ENCODE measurements at regions not wholly inside any gene's neighbourhood (a gene's known extent, or its start where the extent isn't known, plus 50 kb on each side); places are given as distances from the start of the nearest gene placed in this dataset.
A peak's percentile ranks its signal among the peaks of the same experiment; 100 is the strongest.
"Not testable (repeated sequence)": the region's sequence is repeated elsewhere in the genome, so short reads cannot be mapped to it uniquely, and the experiment has no call there.

GRCh38 chr11:134944986-134945385 lies 532.9 kb upstream of the B3GAT1 start:
- DNase-seq (ENCODE audit: low read depth) = no peak

- peak; percentile 9 for DNase-seq (ENCODE audit: low read depth)
Observed at GRCh38 chr11:134944131-134944530, 532.1 kb upstream of the B3GAT1 start.

GRCh38 chr11:134943544-134943943 lies 531.5 kb upstream of the B3GAT1 start:
- no peak for DNase-seq (ENCODE audit: low read depth)

GRCh38 chr11:134942681-134943080 lies 530.6 kb upstream of the B3GAT1 start:
- peak; percentile 59 for DNase-seq (ENCODE audit: low read depth)

GRCh38 chr11:134941936-134942600 lies 530.0 kb upstream of the B3GAT1 start:
- DNase-seq (ENCODE audit: low read depth) = peak; percentile 52

GRCh38 chr11:134941326-134941725 lies 529.3 kb upstream of the B3GAT1 start:
- no peak for DNase-seq (ENCODE audit: low read depth)

GRCh38 chr11:134940441-134941126 lies 528.5 kb upstream of the B3GAT1 start:
- no peak for DNase-seq (ENCODE audit: low read depth)

GRCh38 chr11:134939905-134940304 lies 527.9 kb upstream of the B3GAT1 start:
- peak; percentile 9 for DNase-seq (ENCODE audit: low read depth)

- no peak for DNase-seq (ENCODE audit: low read depth)
Observed at GRCh38 chr11:134939031-134939430, 527.0 kb upstream of the B3GAT1 start.

GRCh38 chr11:134938212-134938611 lies 526.2 kb upstream of the B3GAT1 start:
- no peak for DNase-seq (ENCODE audit: low read depth)

- DNase-seq (ENCODE audit: low read depth) = not testable (repeated sequence)
Observed at GRCh38 chr11:134937193-134937592, 525.2 kb upstream of the B3GAT1 start.

GRCh38 chr11:134932761-134933160 lies 520.7 kb upstream of the B3GAT1 start:
- no peak for DNase-seq (ENCODE audit: low read depth)

GRCh38 chr11:134925432-134925831 lies 513.4 kb upstream of the B3GAT1 start:
- DNase-seq (ENCODE audit: low read depth) = no peak

- DNase-seq (ENCODE audit: low read depth) = no peak
Observed at GRCh38 chr11:134923441-134923840, 511.4 kb upstream of the B3GAT1 start.

GRCh38 chr11:134921938-134922337 lies 509.9 kb upstream of the B3GAT1 start:
- no peak for DNase-seq (ENCODE audit: low read depth)

- DNase-seq (ENCODE audit: low read depth) = no peak
Observed at GRCh38 chr11:134920851-134921608, 509.0 kb upstream of the B3GAT1 start.

GRCh38 chr11:134916421-134917213 lies 504.6 kb upstream of the B3GAT1 start:
- DNase-seq (ENCODE audit: low read depth) = no peak

GRCh38 chr11:134915881-134916280 lies 503.8 kb upstream of the B3GAT1 start:
- DNase-seq (ENCODE audit: low read depth) = no peak

GRCh38 chr11:134915212-134915611 lies 503.2 kb upstream of the B3GAT1 start:
- DNase-seq (ENCODE audit: low read depth) = peak; percentile 45

- no peak for DNase-seq (ENCODE audit: low read depth)
Observed at GRCh38 chr11:134913999-134914590, 502.1 kb upstream of the B3GAT1 start.

GRCh38 chr11:134913391-134913790 lies 501.3 kb upstream of the B3GAT1 start:
- no peak for DNase-seq (ENCODE audit: low read depth)

Data from M059J (cell line).